ENCODE measurements at regions not wholly inside any gene's neighbourhood (a gene's known extent, or its start where the extent isn't known, plus 50 kb on each side); places are given as distances from the start of the nearest gene placed in this dataset.
A peak's percentile ranks its signal among the peaks of the same experiment; 100 is the strongest.

DNA sequence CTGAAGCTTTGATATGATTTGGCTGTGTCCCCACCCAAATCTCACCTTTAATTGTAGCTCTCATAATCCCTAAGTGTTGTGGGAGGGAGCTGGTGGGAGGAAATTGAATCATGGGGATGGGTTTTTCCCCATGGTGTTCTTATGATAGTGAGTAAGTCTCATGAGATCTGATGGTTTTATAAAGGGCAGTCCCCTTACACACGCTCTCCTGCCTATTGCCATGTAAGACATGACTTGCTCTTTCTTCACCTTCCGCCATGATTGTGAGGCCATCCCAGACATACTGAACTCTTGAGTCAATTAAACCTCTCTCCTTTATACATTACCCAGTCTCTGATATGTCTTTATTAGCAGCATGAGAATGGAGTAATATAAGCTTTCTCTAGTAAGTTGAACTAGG, 261.9 kb downstream of the HLX start:
- no peak overlapping the region for H3K4me3 ChIP-seq (ENCODE audit: low read length)
- TF ChIP-seq, protein P1, sequence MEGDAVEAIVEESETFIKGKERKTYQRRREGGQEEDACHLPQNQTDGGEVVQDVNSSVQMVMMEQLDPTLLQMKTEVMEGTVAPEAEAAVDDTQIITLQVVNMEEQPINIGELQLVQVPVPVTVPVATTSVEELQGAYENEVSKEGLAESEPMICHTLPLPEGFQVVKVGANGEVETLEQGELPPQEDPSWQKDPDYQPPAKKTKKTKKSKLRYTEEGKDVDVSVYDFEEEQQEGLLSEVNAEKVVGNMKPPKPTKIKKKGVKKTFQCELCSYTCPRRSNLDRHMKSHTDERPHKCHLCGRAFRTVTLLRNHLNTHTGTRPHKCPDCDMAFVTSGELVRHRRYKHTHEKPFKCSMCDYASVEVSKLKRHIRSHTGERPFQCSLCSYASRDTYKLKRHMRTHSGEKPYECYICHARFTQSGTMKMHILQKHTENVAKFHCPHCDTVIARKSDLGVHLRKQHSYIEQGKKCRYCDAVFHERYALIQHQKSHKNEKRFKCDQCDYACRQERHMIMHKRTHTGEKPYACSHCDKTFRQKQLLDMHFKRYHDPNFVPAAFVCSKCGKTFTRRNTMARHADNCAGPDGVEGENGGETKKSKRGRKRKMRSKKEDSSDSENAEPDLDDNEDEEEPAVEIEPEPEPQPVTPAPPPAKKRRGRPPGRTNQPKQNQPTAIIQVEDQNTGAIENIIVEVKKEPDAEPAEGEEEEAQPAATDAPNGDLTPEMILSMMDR (IDR thresholded peaks at IDR 0.05; ENCODE audit: insufficient read depth, low read depth, low read length, missing control alignments): no peak
- DNase-seq (ENCODE audit: low read depth): no peak

DNA sequence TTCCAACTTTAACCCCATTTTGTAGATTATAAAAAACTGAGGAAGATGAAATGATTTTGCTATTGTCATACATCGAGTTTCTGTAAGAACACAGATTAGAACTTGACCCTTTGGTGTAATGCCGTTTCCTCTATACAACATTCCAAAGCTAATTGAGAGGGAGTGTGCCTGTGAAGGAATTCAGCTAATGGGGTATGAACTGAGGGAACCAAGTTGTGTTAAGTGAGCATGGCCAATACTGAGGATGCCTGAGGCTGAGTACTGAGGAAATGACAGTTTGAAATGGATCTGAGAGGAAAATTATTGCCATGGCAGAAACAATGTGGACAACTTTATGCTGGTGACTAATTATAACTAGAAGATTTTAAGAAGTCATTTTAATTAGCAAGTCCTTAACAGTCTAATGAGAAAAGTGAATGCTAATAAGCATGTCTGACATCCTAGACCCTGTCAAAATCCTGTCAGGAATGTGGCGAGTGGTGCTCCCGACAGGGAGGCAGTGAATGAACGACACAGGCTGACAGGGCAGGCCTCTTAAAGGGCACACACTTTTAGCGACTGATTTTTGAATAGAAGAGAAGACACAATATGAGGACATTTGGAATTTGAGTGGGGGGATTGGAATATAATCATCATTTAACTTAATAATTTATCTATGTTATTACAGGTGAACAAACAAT, 262.5 kb downstream of the HLX start:
- H3K4me3 ChIP-seq (ENCODE audit: low read length): no peak overlapping the region

DNA sequence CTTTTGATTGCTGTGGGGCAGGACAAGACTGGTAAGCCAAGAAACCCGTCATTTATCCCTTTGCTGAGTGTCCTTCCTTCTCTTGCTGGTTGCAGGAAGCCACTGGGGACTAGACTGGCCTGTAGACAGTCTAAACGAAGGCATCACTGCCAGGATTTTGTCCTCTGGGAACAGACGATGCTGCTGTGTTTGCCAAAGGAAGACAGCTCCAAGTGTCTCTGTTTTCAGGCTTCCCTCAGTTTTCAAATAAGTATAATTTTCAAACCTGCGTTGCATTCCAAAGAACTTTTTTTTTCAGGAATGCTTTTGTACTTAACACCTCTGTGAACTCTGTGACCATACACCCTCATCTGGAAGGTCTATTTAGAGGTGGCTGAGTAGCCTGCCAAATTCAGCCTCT, 269.4 kb downstream of the HLX start:
- H3K4me3 ChIP-seq (ENCODE audit: low read length): no peak overlapping the region
- TF ChIP-seq, protein P1 (IDR thresholded peaks at IDR 0.05; ENCODE audit: insufficient read depth, low read depth, low read length, missing control alignments): no peak

More for the DNA sequence above, 262.5 kb downstream of the HLX start:
- DNase-seq (ENCODE audit: low read depth): no peak
- TF ChIP-seq, protein P1 (IDR thresholded peaks at IDR 0.05; ENCODE audit: insufficient read depth, low read depth, low read length, missing control alignments): no peak

DNA sequence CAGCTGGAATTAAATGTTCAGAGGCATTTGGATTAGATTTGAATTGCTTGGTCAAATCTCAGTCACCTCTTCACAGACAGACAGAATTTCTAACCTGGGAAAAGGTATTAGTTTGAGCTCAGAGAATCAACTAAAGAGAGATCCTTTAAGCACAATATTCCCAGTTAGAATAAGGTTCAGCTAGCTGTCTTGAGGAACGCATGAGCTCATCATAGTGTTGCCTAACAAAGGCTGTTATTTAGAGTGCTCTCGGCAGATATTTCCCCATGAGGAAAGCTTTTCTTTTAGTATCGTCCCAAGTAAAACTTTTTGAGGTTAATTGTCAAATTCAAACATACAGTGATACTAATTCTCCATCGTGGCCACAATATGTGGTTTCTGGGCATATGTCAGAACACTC, 269.9 kb downstream of the HLX start:
- peak; percentile 31 for DNase-seq (ENCODE audit: low read depth)
- no peak overlapping the region for H3K4me3 ChIP-seq (ENCODE audit: low read length)
- TF ChIP-seq, protein P1 (IDR thresholded peaks at IDR 0.05; ENCODE audit: insufficient read depth, low read depth, low read length, missing control alignments): no peak

More for the DNA sequence above, 269.4 kb downstream of the HLX start:
- no peak for DNase-seq (ENCODE audit: low read depth)

DNA sequence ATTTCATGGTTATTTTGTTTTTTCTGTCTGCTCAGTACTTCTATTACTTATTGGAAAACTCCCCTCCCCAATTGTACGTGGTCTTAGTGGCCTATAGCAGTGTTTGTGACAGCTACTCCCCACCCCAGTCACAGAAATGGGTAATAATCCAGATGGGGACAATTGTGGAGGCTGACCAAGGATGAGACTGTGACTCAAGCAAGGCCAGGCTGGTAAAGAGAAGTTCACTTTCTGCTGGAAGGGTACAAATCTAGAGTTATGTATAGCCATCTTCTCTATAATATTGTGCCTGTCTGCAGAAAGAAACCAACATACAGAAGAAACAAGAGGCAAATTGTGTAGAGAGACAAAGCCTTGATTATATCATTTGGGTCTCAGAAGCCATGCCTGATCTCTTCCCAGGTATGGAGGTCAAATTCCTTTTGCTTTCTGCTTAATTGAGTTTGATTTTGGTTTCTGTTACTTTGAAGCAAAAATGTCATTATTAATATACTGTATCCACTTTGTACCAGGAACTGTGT, 270.4 kb downstream of the HLX start:
- H3K4me3 ChIP-seq (ENCODE audit: low read length): no peak overlapping the region

DNA sequence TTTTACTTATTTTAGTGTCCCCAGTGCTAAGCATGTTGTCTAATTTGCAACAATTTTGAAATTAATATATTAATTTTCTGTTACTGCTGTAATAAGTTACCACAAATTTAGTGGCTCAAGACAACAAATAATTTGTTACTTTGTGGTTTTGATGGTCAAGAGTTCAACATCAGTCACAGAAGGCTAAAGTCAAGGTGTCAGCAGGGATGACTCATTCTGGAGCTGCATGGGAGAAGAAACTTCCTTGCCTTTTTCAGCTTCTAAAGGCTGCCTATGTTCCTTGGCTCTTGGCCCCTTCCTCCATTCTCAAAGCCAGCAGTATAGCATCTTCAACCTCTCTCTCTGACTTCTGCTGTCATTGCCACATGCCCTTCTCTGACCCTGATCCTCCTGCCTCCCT, 271.8 kb downstream of the HLX start:
- H3K4me3 ChIP-seq (ENCODE audit: low read length): no peak overlapping the region
- no peak for DNase-seq (ENCODE audit: low read depth)
- TF ChIP-seq, protein P1 (IDR thresholded peaks at IDR 0.05; ENCODE audit: insufficient read depth, low read depth, low read length, missing control alignments): no peak

More for the DNA sequence above, 270.4 kb downstream of the HLX start:
- TF ChIP-seq, protein P1 (IDR thresholded peaks at IDR 0.05; ENCODE audit: insufficient read depth, low read depth, low read length, missing control alignments): no peak
- DNase-seq (ENCODE audit: low read depth): no peak

DNA sequence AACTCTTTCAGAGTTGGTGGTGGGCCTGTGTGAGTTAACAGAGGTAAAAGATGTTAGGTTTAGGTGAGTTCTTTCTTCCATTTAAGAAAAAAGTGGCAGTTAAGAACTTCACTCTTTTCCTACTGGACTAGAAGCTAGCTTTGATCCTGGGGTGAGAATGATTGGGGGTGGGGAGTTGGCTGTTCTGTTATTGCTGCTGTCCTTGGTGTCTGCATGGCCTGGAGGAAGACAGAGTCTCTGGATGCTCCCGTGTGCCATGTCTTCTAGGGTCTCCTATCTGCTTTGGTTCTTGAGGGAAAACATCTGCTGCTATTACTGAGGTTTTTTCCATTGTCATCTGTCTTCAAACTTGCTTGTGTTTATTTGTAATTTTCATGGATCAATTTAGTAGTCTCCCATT, 275.7 kb downstream of the HLX start:
- no peak overlapping the region for H3K4me3 ChIP-seq (ENCODE audit: low read length)
- no peak for DNase-seq (ENCODE audit: low read depth)
- TF ChIP-seq, protein P1 (IDR thresholded peaks at IDR 0.05; ENCODE audit: insufficient read depth, low read depth, low read length, missing control alignments): no peak
